Muscle layer of duodenum (tissue), 2 donors: ENCODE measurements at regions not wholly inside any gene's neighbourhood (a gene's known extent, or its start where the extent isn't known, plus 50 kb on each side); places are given as distances from the start of the nearest gene placed in this dataset.
"Not testable (repeated sequence)": the region's sequence is repeated elsewhere in the genome, so short reads cannot be mapped to it uniquely, and the experiment has no call there.

Source experiments
- H3K27ac ChIP-seq: one replicate; pipeline ENCODE4 v1.7.0; 2013; ENCODE audit warnings: mild to moderate bottlenecking, low read length
- H3K27me3 ChIP-seq: one replicate; pipeline ENCODE4 v1.7.0; 2013; ENCODE audit warnings: low read depth, mild to moderate bottlenecking, control low read depth, low read length
- H3K36me3 ChIP-seq, 2 donors: one replicate each; pipeline ENCODE4 v1.7.0; 2013; ENCODE audit warnings: low read length in 2 of 2, control low read depth in 1 of 2, mild to moderate bottlenecking in 1 of 2; ENCODE audit not compliant: insufficient read depth in 2 of 2, control insufficient read depth in 1 of 2
- H3K4me1 ChIP-seq, 2 donors: one replicate each; pipeline ENCODE4 v1.7.0; 2013; ENCODE audit warnings: low read length in 2 of 2, mild to moderate bottlenecking in 2 of 2, control low read depth in 1 of 2, moderate library complexity in 1 of 2; ENCODE audit not compliant: insufficient read depth in 2 of 2, control insufficient read depth in 1 of 2
- H3K4me3 ChIP-seq, 2 donors: one replicate each; pipeline ENCODE4 v1.7.0; 2013; ENCODE audit warnings: low read length in 2 of 2, low read depth in 1 of 2, mild to moderate bottlenecking in 1 of 2
- H3K9me3 ChIP-seq, 2 donors: one replicate each; pipeline ENCODE4 v1.7.0; 2013; ENCODE audit warnings: low read length in 2 of 2, control low read depth in 1 of 2, mild to moderate bottlenecking in 1 of 2; ENCODE audit not compliant: control insufficient read depth in 1 of 2
- donor health status: healthy.

DNA sequence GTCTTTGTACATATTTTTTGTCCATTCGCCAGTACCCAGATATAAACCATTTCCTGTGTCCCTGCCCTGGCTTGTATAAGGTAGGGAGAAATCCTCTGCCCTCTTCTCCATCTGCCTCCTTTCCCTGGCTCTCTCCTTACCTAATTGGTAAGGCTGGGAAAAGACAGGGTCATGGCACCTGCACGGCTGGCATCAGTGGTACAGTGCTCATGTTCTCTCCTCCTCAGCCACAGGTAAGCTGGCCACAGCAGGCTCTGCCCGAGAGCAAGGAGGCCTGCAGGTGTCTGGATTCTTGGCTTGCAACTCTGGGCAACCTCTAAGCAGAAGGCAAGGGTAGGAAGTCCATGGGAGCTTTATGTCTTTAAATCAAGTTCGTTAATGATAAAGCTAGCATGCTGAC lies 419.9 kb downstream of the BUD13 start:
- no peak overlapping the region for H3K4me3 ChIP-seq
- H3K27ac ChIP-seq = no peak overlapping the region
- H3K9me3 ChIP-seq = no peaks in the 10 kb centered on the region
- H3K27me3 ChIP-seq = no peaks in the 10 kb centered on the region
- H3K36me3 ChIP-seq = no peaks in the 10 kb centered on the region
- H3K4me1 ChIP-seq = no peaks in the 10 kb centered on the region

DNA sequence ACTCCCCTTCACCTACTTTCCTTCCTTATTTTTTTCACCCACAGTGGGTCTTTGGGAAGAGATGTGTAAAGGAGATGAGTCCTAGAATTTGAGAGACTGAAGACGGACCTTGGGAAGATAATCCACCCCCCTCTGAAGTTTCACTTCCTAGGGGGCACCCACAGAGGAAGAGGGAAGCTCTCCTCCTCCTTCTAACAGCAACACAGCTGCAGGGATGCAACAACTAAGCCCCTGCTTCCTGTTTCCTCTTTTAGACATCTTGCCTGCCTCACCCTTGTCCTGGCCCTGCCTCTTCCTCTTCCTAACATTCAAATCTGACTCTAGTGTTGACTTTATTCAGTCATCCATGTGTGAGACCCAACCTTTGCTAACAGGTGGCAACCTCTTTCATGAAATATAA lies 424.6 kb downstream of the BUD13 start:
- no peaks in the 10 kb centered on the region for H3K9me3 ChIP-seq
- no peak overlapping the region for H3K4me3 ChIP-seq
- no peaks in the 10 kb centered on the region for H3K27me3 ChIP-seq
- no peaks in the 10 kb centered on the region for H3K4me1 ChIP-seq
- H3K27ac ChIP-seq = no peak overlapping the region
- H3K36me3 ChIP-seq = no peaks in the 10 kb centered on the region

DNA sequence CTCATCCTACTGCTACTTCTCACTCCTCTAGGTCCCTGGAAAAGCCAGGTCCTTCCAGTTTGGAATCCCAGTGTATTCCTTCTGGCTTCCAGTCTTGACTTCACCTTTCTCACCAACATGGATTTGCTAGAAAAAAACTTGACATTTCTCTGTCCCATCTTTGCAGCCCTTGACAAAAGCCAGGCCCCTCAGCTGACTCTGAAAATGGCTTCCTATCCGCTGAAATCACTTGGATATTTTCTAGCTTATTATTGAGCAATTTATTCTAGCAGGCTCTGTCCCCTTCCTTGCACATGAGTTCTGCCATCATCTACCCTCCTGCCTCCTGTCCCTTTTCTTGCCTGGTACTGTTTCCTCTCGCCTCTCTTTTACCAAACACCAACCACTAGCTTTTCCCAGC lies 427.2 kb downstream of the BUD13 start:
- Histone ChIP-seq H3K36me3 (no peaks in the 10 kb centered on the region), H3K4me3 (no peak overlapping the region), H3K4me1 (no peaks in the 10 kb centered on the region), H3K27me3 (no peaks in the 10 kb centered on the region), H3K9me3 (no peaks in the 10 kb centered on the region), H3K27ac (no peak overlapping the region)

DNA sequence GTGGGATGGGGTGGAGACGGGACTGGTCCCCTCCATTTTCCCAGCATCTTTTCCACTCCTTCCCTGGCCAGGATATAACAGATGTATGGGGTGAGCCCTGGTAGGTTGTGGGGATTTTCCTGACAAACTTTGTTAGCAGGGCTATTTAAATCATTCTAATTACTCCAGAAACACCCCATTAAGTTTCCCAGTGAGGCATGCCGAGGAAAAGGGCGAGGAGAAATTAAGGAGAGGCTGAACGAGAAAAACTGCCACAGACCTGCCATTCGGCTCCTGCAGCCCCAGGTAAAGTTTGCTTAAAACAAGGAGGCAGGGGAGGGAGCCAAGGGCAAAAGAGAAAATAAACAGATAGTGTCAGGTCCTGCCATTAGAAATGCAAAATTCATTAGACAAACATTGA lies 428.2 kb downstream of the BUD13 start:
- no peak overlapping the region for H3K27ac ChIP-seq
- H3K9me3 ChIP-seq = no peaks in the 10 kb centered on the region
- H3K4me1 ChIP-seq = no peaks in the 10 kb centered on the region
- no peak overlapping the region for H3K4me3 ChIP-seq
- H3K27me3 ChIP-seq = no peaks in the 10 kb centered on the region
- H3K36me3 ChIP-seq = no peaks in the 10 kb centered on the region

DNA sequence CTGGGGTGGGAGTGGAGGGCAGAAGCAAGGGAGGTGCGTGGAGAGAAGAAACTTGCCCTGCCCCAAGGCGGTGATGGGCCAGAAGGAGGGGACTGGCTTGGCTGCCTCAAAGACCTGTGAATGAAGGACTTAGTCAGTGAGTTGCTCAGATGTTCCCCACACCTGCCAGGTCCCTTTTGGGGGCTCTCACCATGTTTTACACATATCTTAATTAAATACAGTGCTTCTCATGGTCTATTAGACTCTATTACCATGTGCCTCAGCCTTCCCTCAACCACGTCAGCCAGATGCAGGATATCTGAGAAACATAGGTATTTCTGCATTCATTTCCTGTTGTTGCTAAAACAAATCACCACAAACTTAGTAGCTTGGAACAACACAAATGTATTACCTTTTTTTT lies 429.5 kb downstream of the BUD13 start:
- no peaks in the 10 kb centered on the region for H3K27me3 ChIP-seq

DNA sequence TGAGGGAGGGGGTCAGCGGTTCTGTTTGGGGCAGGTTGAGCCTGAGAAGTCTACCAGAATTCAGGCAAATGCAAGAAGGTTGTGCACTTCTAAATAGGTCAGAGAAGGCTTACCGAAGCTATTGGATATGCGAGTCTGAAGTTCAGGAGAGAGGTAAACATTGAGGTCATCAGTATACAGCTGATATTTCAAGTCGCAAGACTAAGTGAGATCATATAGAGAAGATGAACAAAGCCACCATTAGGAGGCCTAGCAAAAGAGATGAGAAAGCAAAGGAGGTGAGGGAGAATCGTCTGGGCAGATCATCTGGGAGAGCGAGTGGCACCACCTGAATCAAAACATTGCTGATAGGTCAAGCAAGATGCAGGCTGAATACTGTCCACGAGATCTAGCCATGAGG lies 430.6 kb downstream of the BUD13 start:
- peaks cover 0 to 1% of the 10 kb centered on the region in 2 donors for H3K9me3 ChIP-seq
- H3K36me3 ChIP-seq = no peaks in the 10 kb centered on the region
- H3K4me1 ChIP-seq = no peaks in the 10 kb centered on the region
- H3K27ac ChIP-seq = no peak overlapping the region
- no peak overlapping the region for H3K4me3 ChIP-seq
- H3K27me3 ChIP-seq = no peaks in the 10 kb centered on the region

More for the DNA sequence above, 429.5 kb downstream of the BUD13 start:
- H3K4me3 ChIP-seq = no peak overlapping the region
- no peaks in the 10 kb centered on the region for H3K9me3 ChIP-seq
- no peaks in the 10 kb centered on the region for H3K36me3 ChIP-seq
- no peaks in the 10 kb centered on the region for H3K4me1 ChIP-seq
- H3K27ac ChIP-seq = no peak overlapping the region

DNA sequence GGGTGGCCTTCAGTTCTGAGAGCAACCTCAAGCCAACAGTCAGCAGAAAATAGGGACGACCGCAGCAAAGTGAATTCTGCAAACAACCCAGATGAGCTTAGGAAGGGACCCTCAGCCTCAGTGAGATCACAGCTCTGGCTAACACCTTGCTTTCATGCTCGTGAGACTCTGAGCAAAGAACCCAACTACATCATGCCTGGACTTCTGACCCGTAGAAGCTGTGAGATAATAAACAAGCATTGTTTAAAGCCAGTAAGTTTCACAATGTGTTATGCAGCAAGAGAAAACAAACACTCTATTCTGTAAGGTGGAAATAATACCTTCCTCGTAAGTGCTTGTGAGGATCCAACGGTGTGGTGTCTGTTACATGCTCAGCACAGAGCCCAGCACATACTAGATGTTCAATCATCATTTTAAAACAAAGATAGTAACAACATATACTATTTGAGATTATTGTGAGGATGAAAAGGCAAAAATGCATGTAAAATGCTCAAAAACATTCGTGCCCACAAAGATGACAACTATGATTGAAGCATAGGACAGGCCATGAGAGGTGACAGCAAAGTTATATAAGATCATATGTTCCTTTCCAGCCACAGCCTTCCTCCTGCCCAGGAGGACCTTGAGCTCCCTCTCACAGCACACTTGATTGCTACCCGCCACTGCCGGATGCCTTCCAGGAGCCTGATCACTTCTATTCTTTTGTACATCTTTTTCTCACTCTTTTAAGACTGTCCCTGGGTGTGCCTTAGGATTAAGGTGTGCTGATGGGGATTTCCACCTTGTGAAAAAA lies 433.3 kb downstream of the BUD13 start:
- Histone ChIP-seq H3K9me3 (peaks cover 0 to 5% of the 10 kb centered on the region in 2 donors), H3K36me3 (no peaks in the 10 kb centered on the region), H3K27ac (no peak overlapping the region), H3K27me3 (no peaks in the 10 kb centered on the region), H3K4me3 (no peak overlapping the region), H3K4me1 (no peaks in the 10 kb centered on the region)

DNA sequence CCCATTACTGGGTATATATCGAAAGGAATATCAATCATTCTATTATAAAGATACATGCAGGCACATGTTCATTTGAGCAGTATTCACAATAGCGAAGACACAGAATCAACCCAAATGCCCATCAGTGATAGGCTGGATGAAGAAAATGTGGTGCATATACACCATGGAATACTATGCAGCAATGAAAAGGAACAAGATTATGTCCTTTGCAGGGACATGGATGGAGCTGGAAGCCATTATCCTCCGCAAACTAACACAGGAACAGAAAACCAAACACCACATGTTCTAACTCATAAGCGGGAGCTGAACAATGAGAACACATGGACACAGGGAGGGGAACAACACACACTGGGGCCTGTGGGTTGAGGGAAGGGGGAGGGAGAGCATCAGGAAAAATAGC lies 434.3 kb downstream of the BUD13 start:
- H3K4me3 ChIP-seq, H3K27me3 ChIP-seq, H3K36me3 ChIP-seq, H3K27ac ChIP-seq, H3K9me3 ChIP-seq, H3K4me1 ChIP-seq: not testable (repeated sequence)

DNA sequence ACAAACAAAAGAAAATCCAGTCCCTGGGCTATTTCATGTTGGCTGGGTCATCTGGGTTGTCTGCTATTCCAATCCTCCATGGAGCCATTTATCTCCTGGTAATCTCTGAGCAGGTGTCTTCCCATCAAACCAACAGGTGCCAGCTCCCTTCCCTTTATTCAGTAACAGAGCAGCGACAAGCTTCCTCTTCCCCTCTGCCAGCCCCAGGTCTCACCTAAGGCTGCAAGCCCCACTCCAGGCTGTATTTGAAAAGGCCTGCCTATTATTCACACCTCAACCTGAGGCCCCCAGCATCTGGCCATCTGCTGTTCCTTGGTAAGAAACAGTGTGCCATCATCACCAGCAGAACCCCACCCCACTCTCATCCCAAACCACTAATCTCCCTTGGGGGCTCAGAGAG lies 436.2 kb downstream of the BUD13 start:
- Histone ChIP-seq H3K4me3 (no peak overlapping the region), H3K27ac (no peak overlapping the region), H3K4me1 (no peaks in the 10 kb centered on the region), H3K27me3 (no peaks in the 10 kb centered on the region), H3K36me3 (no peaks in the 10 kb centered on the region), H3K9me3 (peaks cover 0 to 5% of the 10 kb centered on the region in 2 donors)

DNA sequence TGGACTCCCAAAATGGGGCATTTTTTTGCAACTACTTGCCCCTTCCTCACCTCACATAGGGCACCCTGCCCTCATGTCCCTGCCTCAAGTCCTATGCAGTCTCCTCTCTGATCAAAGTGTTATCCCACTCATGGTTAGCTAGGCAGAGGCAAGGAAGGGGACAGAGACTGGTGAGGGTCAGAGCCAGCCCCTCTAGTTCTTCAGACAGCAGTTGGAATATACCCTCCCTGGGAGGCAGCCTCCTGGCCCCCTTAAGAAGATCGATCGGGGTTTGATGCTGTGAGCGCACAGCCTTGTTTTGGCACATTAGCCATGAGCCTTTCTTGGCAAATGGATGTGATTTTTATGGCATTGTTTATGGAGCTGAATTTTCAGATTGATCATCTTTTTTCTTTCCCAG lies 436.9 kb downstream of the BUD13 start:
- H3K27me3 ChIP-seq = no peaks in the 10 kb centered on the region
- H3K36me3 ChIP-seq = no peaks in the 10 kb centered on the region
- peaks cover 0 to 5% of the 10 kb centered on the region in 2 donors for H3K9me3 ChIP-seq
- no peaks in the 10 kb centered on the region for H3K4me1 ChIP-seq
- H3K4me3 ChIP-seq = no peak overlapping the region
- H3K27ac ChIP-seq = no peak overlapping the region

DNA sequence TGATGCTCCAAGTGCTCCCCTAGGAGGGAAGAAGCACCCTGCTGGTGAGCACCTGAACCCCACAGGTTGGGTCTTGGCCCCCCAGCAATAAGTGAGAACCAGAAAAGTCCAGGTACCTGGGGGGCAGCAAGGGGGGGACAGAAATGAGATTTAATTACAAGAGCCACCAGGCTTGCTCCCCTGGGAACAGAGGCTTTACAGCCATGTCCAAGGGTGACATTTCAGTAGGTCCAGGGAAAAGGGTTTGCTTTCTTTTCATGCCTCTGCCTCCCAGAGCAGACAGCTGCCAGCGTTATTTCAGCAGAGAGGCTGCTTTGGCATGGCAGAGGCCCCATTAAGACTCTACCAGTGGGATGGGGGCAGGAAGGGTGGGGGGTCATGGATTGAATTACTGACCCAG lies 437.7 kb downstream of the BUD13 start:
- peaks cover 0 to 5% of the 10 kb centered on the region in 2 donors for H3K9me3 ChIP-seq
- no peaks in the 10 kb centered on the region for H3K36me3 ChIP-seq
- no peak overlapping the region for H3K4me3 ChIP-seq
- no peak overlapping the region for H3K27ac ChIP-seq
- H3K4me1 ChIP-seq = no peaks in the 10 kb centered on the region
- H3K27me3 ChIP-seq = no peaks in the 10 kb centered on the region

DNA sequence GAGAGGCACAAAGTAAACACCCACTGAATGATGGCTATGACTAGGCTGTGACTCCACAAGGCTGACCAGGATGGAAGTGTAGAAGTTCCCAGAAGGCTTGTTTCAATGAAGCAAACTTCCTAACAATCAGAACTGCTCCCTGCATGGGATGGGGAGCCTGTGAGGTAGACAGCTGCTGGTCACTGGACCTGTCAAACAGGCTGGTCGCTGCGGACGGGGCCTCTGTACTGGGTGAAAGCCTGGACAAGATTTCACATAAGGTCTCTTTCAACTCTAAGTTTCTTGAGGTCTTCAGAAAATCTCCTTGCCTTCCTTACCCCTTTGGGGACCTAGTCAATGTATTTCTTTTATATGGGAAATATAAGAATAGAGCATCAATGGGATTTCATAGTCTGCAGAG lies 438.2 kb downstream of the BUD13 start:
- Histone ChIP-seq H3K27me3 (no peaks in the 10 kb centered on the region), H3K4me3 (no peak overlapping the region), H3K4me1 (no peaks in the 10 kb centered on the region), H3K9me3 (peaks cover 0 to 5% of the 10 kb centered on the region in 2 donors), H3K27ac (no peak overlapping the region), H3K36me3 (no peaks in the 10 kb centered on the region)
